Skin of body (tissue), 1 donor: ENCODE measurements at regions not wholly inside any gene's neighbourhood (a gene's known extent, or its start where the extent isn't known, plus 50 kb on each side); places are given as distances from the start of the nearest gene placed in this dataset.

Source experiments
- DNase-seq: peaks from one replicate; lab custom pipeline; 2025; lab: John Stamatoyannopoulos, UW

- DNase-seq = no peak
Observed at GRCh38 chr13:34667286-34668218, 274.5 kb upstream of the NBEA start.

DNA sequence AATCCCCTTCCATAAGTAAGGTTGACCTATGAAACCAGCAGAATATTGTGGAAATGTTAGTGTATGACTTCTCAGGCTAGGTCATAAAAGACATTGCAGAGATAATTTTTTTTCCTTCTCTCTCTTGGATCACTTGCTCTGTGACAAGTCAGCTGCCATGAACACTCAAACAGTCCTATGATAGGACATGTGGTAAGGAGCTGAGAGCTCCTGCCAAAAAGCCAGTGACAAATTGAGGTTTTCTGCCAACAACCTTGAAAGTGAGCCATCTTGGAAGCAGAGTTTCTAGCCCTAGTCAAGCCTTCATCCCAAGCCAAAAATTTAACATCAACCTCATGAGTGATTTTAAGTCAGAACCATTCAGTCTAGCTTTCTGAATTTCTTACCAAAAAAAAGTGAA is 270.9 kb upstream of the NBEA start:
- DNase-seq = peak; percentile 78

DNA sequence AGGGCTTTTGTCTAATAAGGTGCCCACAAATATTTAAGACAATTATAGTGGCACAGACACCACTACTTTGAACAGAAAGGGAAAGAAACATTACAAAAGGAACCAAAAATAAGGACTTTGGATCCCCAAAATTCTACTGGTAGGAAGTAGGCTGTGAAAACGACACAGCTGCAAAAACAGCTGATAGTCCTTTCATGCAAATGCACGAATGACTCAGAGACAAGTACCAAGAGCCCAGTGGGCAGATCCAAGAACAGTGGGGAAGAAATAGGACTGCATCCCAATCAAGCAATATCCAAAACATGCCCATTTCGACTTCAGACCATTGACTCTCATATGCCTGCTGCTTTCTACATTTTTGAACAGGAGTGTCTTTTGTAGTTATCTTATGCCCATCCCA is 269.4 kb upstream of the NBEA start:
- DNase-seq = no peak

DNA sequence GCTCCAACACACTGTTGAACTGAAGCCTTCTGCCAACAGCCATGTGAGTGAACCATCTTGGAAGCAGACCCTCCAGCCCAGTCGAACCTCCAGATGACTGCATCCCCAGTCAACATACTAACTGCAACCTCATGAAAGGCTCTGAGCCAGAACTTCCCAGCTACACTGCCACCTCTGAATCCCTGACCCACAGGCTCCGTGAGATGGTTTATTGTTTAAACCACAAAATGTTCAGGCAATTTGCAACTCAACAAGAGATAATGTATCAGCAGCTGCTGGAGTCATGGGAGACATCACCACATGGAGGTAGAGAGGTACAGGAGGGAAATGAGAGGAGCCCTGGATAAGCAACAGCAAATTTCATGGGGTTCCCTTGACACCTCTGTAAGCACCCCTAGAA is 266.4 kb upstream of the NBEA start:
- DNase-seq = no peak

- DNase-seq = no peak
Observed at GRCh38 chr13:34678154-34678553, 263.9 kb upstream of the NBEA start.

GRCh38 chr13:34681405-34681955 is 260.6 kb upstream of the NBEA start:
- no peak for DNase-seq

DNA sequence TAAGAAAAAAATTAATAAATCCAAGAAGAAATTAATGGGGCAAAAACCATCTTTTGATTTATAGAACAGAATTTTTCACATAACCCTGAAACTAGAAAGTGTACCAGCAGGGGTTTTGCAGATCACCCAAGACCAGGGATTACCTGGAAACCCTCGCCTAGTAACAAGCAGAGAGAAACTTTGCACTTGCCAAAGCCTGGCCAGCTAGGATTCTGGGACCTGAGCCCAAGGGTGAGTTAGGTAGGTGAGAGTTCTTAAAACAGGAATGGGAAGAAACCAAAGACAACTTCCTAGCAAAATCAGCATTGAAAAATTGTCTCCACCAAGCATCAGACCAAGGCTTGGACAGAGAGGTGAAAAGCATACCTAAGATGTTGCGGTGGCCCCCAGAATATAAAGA is 247.0 kb upstream of the NBEA start:
- no peak for DNase-seq

DNA sequence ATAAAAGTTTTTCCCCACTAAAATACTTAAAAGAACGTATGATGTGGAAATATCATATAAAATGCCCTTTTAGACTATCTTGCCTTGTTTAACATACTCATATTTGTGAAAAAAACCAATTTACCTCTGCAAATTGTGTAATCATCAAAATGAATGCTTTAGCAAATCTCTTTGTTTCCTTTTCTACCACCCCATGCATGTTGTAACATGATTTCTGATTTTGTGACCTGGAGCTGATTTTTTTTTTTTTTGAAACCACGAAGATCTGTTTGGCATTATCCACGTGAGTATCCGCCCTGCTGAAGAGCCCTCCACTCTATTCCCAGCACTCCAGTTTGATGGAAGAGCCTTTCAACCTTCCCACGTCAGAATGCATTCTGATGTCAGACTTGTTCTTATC is 245.8 kb upstream of the NBEA start:
- DNase-seq = no peak

DNA sequence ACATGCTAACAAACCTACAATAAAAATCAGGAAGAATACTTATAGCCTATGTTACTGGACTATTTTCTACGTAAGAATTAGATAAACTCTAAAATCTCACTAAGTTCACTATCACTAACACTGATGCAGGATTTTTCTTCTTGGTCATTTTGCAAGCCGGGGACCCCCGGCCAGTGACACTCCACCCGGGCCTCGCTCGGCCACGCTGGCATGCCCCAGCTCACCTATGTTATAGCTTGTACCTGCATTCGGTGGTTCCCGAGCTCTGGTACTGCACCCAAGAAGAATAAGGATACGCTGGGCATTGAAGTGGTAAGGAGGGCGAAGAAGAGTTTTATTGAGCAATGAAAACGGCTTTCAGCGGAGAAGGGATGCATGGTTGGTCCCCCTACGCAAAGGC is 245.3 kb upstream of the NBEA start:
- DNase-seq = no peak

DNA sequence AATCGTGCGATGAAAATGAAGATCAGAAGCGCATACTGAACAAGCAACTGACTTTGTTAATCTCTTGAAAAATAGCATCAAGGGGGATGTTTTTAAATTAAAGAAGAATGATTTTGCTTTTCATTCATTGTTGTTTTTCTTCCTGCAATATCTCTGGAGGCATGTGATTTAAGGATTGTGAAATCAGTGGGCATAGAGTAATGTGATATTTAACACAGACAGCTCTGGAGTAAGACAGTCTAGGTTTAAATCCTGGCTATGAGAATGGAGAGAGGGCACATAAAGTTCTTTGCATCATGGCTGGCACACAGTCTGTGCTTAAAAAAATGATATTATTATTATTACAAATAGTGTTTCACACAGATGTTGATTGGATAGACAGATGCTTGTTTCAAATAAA is 243.1 kb upstream of the NBEA start:
- no peak for DNase-seq

DNA sequence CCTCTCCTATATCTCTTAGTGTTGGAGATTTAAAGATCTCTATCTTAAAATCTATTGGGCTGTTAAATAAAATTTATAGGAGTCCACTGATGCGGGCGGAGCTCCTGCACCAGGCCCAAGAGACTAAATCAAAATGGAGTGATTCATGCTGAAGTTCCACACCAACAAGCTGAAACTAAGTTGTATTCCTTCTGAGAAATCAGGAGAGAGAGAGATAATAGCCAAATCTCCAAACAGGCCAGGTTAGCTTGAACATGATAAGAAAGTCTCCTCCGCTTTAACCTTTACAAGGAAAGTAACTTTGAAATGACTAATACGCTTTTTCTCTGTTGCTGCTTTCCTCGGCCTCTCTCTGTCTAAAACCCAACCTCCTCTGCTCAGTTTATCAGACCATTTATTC is 241.9 kb upstream of the NBEA start:
- DNase-seq = no peak

GRCh38 chr13:34701919-34702318 is 240.2 kb upstream of the NBEA start:
- DNase-seq = no peak

GRCh38 chr13:34708566-34709313 is 233.3 kb upstream of the NBEA start:
- DNase-seq = no peak

DNA sequence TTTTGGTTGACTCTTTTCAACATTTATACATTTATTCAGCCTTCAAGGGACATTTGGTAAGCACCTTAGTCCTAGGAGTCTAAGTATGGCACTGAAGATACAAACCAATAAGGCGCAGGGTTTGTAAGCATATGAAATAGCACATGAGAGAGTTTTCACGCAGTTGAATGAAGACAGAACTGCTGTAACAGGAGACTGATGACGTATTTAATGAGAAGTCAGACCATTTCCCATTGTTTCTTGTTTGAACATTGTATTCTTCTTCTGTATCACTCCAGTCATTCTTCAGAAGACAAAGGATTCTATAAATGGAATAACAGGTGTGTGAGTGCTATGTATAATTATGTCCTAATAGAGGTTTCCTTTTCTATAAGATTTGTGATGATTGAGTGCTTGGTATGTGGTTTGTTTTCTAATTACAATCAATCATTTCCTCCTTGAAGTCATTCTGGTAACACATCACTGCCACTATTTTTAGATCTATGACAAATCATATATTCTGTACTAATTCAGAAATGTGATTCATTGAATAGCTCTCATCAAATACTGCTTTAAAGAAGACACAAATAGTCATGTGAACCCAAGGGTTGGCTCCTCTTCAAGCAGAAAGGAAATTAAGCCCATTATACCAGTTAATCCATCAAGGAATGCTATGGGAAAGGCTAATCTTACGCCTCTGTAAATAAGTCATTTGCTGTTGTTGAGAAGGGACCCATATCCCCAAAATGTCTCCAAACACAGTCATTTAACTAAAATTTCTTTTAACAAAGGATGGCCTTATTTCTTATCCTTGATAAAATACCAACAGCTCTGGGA is 222.8 kb upstream of the NBEA start:
- no peak for DNase-seq

DNA sequence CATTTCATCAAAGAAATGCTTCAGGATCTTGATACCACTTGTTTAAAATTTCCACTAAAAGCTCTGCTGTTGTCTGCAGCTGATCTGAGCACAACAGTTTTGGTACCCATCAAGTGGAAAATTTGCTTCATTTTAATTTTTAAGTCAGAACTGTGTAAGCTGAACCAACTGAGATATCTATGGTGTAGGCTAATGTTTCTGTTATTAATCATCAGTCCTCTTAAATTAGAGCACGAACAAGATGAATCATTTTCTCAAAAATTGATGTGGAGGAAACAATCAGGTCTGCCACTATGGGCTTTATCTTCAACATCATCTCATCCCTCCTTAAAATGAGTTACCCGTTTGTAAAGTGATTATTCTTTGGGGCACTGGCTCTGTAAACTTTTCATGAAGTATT is 221.5 kb upstream of the NBEA start:
- DNase-seq = no peak

GRCh38 chr13:34721631-34722595 is 220.2 kb upstream of the NBEA start:
- DNase-seq = no peak

- DNase-seq = peak; percentile 66
Observed at GRCh38 chr13:34722922-34723321, 219.1 kb upstream of the NBEA start.

DNA sequence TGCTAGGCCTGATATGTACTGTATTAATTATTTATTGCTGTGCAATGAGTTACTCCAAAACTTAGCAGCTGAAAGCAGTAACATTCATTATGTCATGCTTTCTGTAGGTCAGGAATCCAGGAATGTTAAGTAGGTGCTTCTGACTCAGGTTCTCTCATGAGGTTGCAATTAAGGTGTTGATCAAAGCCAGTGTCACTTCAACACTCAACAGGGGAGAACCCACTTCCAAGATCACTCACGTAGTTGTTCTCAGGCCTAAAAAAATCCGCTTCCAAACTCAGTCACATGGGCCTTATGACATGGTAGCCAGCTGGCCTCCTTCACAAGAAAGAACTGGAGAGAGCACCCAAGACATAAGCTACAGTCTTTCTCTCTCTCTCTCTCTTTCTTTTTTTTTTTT is 211.1 kb upstream of the NBEA start:
- no peak for DNase-seq

DNA sequence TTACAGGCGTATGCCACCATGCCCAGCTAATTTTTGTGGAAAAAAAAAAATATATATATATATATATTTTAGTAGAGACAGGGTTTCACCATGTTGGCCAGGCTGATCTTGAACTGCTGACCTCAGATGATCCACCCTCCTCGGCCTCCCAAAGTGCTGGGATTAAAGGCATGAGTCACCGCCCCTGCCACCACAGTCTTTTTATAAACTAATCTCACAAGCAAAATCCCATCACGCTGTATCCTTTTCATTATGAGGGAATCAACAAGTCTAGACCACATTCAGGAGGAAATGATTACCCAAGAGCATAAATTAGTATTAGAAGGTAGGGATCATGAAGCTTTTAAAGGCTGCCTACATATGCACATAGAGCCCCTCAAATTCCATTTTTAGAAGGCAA is 210.6 kb upstream of the NBEA start:
- no peak for DNase-seq

DNA sequence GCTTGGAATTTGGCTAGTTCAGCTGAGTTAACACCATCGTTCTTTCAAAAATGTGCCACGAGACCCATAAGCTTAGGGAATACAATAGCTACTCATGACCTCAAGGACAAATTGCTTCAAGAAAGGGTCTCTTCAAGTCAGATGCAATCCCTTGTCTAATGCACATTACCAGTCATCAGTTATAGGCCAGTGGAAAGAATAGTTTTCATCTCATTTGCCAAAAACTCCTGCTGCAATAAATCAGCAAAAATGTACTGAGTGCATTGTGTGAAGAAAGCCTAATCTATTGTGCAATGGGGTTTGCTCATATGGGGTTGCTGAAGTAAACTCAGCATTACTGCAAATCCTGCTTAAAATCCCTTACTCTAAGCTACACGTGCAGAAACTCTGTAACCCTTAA is 208.3 kb upstream of the NBEA start:
- peak; percentile 82 for DNase-seq
